HG03280 (cell line): ENCODE measurements at regions not wholly inside any gene's neighbourhood (a gene's known extent, or its start where the extent isn't known, plus 50 kb on each side); places are given as distances from the start of the nearest gene placed in this dataset.
"Not testable (repeated sequence)": the region's sequence is repeated elsewhere in the genome, so short reads cannot be mapped to it uniquely, and the experiment has no call there.

Experiments
- ATAC-seq: cut with Tn5 transposase; IDR thresholded peaks from one replicate; pipeline ENCODE4 v1.9.1; 2021; ENCODE audit warnings: mild to moderate bottlenecking, moderate library complexity; ENCODE audit not compliant: unreplicated experiment

GRCh38 chr10:43845121-43845520, 196.4 kb upstream of the ZNF32 start:
- ATAC-seq, result no peak

GRCh38 chr10:43844221-43844620, 195.5 kb upstream of the ZNF32 start:
- ATAC-seq, result no peak

- no peak for ATAC-seq
These were observed 194.8 kb upstream of the ZNF32 start for GRCh38 chr10:43843321-43844101.

- ATAC-seq, result no peak
These were observed 193.8 kb upstream of the ZNF32 start for GRCh38 chr10:43842496-43842895.

- ATAC-seq, result no peak
These were observed 193.4 kb upstream of the ZNF32 start for GRCh38 chr10:43842072-43842471.

GRCh38 chr10:43839973-43840372, 191.3 kb upstream of the ZNF32 start:
- ATAC-seq, result no peak

- ATAC-seq, result not testable (repeated sequence)
These were observed 186.1 kb upstream of the ZNF32 start for GRCh38 chr10:43834751-43835150.

GRCh38 chr10:43827853-43828252, 179.2 kb upstream of the ZNF32 start:
- no peak for ATAC-seq

- ATAC-seq, result no peak
These were observed 177.3 kb upstream of the ZNF32 start for GRCh38 chr10:43825984-43826383.

- no peak for ATAC-seq
These were observed 176.7 kb upstream of the ZNF32 start for GRCh38 chr10:43825421-43825820.

GRCh38 chr10:43824934-43825333, 176.3 kb upstream of the ZNF32 start:
- ATAC-seq, result no peak

- ATAC-seq, result no peak
These were observed 174.2 kb upstream of the ZNF32 start for GRCh38 chr10:43822631-43823580.

GRCh38 chr10:43821103-43821502, 172.4 kb upstream of the ZNF32 start:
- ATAC-seq, result no peak

GRCh38 chr10:43820663-43821062, 172.0 kb upstream of the ZNF32 start:
- ATAC-seq, result no peak

- no peak for ATAC-seq
These were observed 171.0 kb upstream of the ZNF32 start for GRCh38 chr10:43819464-43820230.

- no peak for ATAC-seq
These were observed 170.0 kb upstream of the ZNF32 start for GRCh38 chr10:43818687-43819086.

- no peak for ATAC-seq
These were observed 168.7 kb upstream of the ZNF32 start for GRCh38 chr10:43817368-43817767.

GRCh38 chr10:43816351-43817321, 168.0 kb upstream of the ZNF32 start:
- peak; percentile 83 for ATAC-seq

GRCh38 chr10:43815181-43815885, 166.7 kb upstream of the ZNF32 start:
- no peak for ATAC-seq
